ENCODE measurements at regions not wholly inside any gene's neighbourhood (a gene's known extent, or its start where the extent isn't known, plus 50 kb on each side); places are given as distances from the start of the nearest gene placed in this dataset.

GRCh38 chr16:26970292-26970691 lies 96.4 kb upstream of the C16orf82 start:
- no peaks in the 10 kb centered on the region for H3K27me3 ChIP-seq
- no peak for TF ChIP-seq CTCF (IDR thresholded peaks at IDR 0.05)
- TF ChIP-seq POLR2A (IDR thresholded peaks at IDR 0.05) = no peak

GRCh38 chr16:26976873-26977272 lies 89.9 kb upstream of the C16orf82 start:
- DNase-seq = no peak
- H3K27ac ChIP-seq = no peak overlapping the region
- no peaks in the 10 kb centered on the region for H3K36me3 ChIP-seq
- H3K27me3 ChIP-seq = no peaks in the 10 kb centered on the region
- H3K4me3 ChIP-seq = no peak overlapping the region
- no peaks in the 10 kb centered on the region for H3K4me1 ChIP-seq
- no peaks in the 10 kb centered on the region for H3K9me3 ChIP-seq
- no peak for TF ChIP-seq CTCF (IDR thresholded peaks at IDR 0.05)
- no peak for TF ChIP-seq POLR2A (IDR thresholded peaks at IDR 0.05)

More at GRCh38 chr16:26970292-26970691, 96.4 kb upstream of the C16orf82 start:
- no peaks in the 10 kb centered on the region for H3K36me3 ChIP-seq
- no peaks in the 10 kb centered on the region for H3K9me3 ChIP-seq
- no peak overlapping the region for H3K4me3 ChIP-seq
- no peak for DNase-seq
- no peak overlapping the region for H3K27ac ChIP-seq
- no peaks in the 10 kb centered on the region for H3K4me1 ChIP-seq

- H3K4me3 ChIP-seq = no peak overlapping the region
- no peak for TF ChIP-seq CTCF (IDR thresholded peaks at IDR 0.05)
- no peak for TF ChIP-seq POLR2A (IDR thresholded peaks at IDR 0.05)
- H3K4me1 ChIP-seq = no peaks in the 10 kb centered on the region
- no peaks in the 10 kb centered on the region for H3K9me3 ChIP-seq
- no peak for DNase-seq
- no peaks in the 10 kb centered on the region for H3K36me3 ChIP-seq
- H3K27me3 ChIP-seq = no peaks in the 10 kb centered on the region
- H3K27ac ChIP-seq = no peak overlapping the region
Observed at GRCh38 chr16:26981266-26981938, 85.3 kb upstream of the C16orf82 start.

- Histone ChIP-seq H3K36me3 (no peaks in the 10 kb centered on the region), H3K4me1 (no peaks in the 10 kb centered on the region), H3K9me3 (no peaks in the 10 kb centered on the region), H3K4me3 (no peak overlapping the region), H3K27me3 (no peaks in the 10 kb centered on the region), H3K27ac (no peak overlapping the region)
- no peak for DNase-seq
- TF ChIP-seq POLR2A (IDR thresholded peaks at IDR 0.05) = no peak
- TF ChIP-seq CTCF (IDR thresholded peaks at IDR 0.05) = no peak
Observed at GRCh38 chr16:26982422-26982821, 84.3 kb upstream of the C16orf82 start.

GRCh38 chr16:26983426-26983825 lies 83.3 kb upstream of the C16orf82 start:
- Histone ChIP-seq H3K27me3 (no peaks in the 10 kb centered on the region), H3K4me3 (no peak overlapping the region), H3K36me3 (no peaks in the 10 kb centered on the region), H3K9me3 (no peaks in the 10 kb centered on the region), H3K27ac (no peak overlapping the region), H3K4me1 (no peaks in the 10 kb centered on the region)
- no peak for DNase-seq
- TF ChIP-seq CTCF (IDR thresholded peaks at IDR 0.05) (no peak), POLR2A (IDR thresholded peaks at IDR 0.05) (no peak)
